MM.1S (cell line): ENCODE measurements at regions not wholly inside any gene's neighbourhood (a gene's known extent, or its start where the extent isn't known, plus 50 kb on each side); places are given as distances from the start of the nearest gene placed in this dataset.

Experiments
- EZH2 ChIP-seq: fragments of 300-600 bp; sonication (generic); optimal IDR thresholded peaks from 2 replicates; pipeline ENCODE3; 2017; ENCODE audit warnings: low read depth, mild to moderate bottlenecking, antibody characterized with exemption, low read length, mixed read lengths
- EZH2phosphoT487 ChIP-seq: fragments of 300-600 bp; sonication (generic); IDR thresholded peaks from 2 replicates; pipeline ENCODE4 v1.6.1; 2018; ENCODE audit warnings: antibody characterized with exemption, low read length
- TF ChIP-seq, protein P1 (sequence below): fragments of 300-600 bp; sonication (generic); IDR thresholded peaks from 2 replicates; pipeline ENCODE4 v1.5.1; 2016; ENCODE audit warnings: antibody characterized with exemption, low read length, mixed read lengths

- TF ChIP-seq, protein P1, sequence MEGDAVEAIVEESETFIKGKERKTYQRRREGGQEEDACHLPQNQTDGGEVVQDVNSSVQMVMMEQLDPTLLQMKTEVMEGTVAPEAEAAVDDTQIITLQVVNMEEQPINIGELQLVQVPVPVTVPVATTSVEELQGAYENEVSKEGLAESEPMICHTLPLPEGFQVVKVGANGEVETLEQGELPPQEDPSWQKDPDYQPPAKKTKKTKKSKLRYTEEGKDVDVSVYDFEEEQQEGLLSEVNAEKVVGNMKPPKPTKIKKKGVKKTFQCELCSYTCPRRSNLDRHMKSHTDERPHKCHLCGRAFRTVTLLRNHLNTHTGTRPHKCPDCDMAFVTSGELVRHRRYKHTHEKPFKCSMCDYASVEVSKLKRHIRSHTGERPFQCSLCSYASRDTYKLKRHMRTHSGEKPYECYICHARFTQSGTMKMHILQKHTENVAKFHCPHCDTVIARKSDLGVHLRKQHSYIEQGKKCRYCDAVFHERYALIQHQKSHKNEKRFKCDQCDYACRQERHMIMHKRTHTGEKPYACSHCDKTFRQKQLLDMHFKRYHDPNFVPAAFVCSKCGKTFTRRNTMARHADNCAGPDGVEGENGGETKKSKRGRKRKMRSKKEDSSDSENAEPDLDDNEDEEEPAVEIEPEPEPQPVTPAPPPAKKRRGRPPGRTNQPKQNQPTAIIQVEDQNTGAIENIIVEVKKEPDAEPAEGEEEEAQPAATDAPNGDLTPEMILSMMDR = no peak
- TF ChIP-seq EZH2 = no peak
- no peak for TF ChIP-seq EZH2phosphoT487
These were observed 52.3 kb upstream of the PRR20G start for GRCh38 chr3:127339928-127340861.
